ENCODE measurements at regions not wholly inside any gene's neighbourhood (a gene's known extent, or its start where the extent isn't known, plus 50 kb on each side); places are given as distances from the start of the nearest gene placed in this dataset.

GRCh38 chrX:114017086-114017485 lies 566.8 kb upstream of the HTR2C start:
- Histone ChIP-seq H4K5ac (ENCODE audit: insufficient read length, low read depth, low read length) (no peak overlapping the region), H4K20me1 (replicated peaks in 1 of 2; ENCODE audit: control insufficient read depth in 1 of 2, insufficient read depth in 2 of 2, low read length in 2 of 2) (no peaks in the 10 kb centered on the region), H3K27ac (ENCODE audit: low read depth, low read length) (no peak overlapping the region), H3K4ac (replicated peaks; ENCODE audit: insufficient read length, low read depth, low read length) (no peak overlapping the region), H3K79me2 (ENCODE audit: control insufficient read depth in 1 of 2, insufficient read depth in 2 of 2, low read length in 2 of 2) (no peaks in the 10 kb centered on the region), H3K36me3 (ENCODE audit: control insufficient read depth in 2 of 4, insufficient read depth in 4 of 4, low read length in 3 of 4) (no peaks in the 10 kb centered on the region), H2BK12ac (ENCODE audit: low read depth, low read length) (no peak overlapping the region), H4K8ac (ENCODE audit: extremely low read depth, insufficient read depth, low read length) (no peak overlapping the region), H3K14ac (ENCODE audit: insufficient read length) (no peak overlapping the region), H2BK5ac (ENCODE audit: low read depth, low read length) (no peak overlapping the region), H2BK20ac (ENCODE audit: low read length) (no peak overlapping the region), H3K18ac (ENCODE audit: extremely low read depth, low read length) (no peak overlapping the region), H3K79me1 (ENCODE audit: low read depth, low read length) (no peaks in the 10 kb centered on the region), H2BK120ac (replicated peaks; ENCODE audit: low read depth, low read length) (no peak overlapping the region), H4K91ac (replicated peaks; ENCODE audit: insufficient read length, low read length) (no peak overlapping the region), H3K23me2 (ENCODE audit: low read depth, low read length) (no peaks in the 10 kb centered on the region), H3K4me2 (ENCODE audit: insufficient read depth in 1 of 2, low read depth in 2 of 2, low read length in 2 of 2) (no peak overlapping the region), H2AFZ (ENCODE audit: low read length) (no peak overlapping the region), H3K9ac (replicated peaks in 1 of 4; ENCODE audit: extremely low read depth in 1 of 4, low read depth in 3 of 4, low read length in 3 of 4) (no peak overlapping the region), H3K9me3 (ENCODE audit: insufficient read depth in 2 of 2, low read depth in 1 of 2, low read length in 1 of 2) (no peaks in the 10 kb centered on the region), H3K23ac (ENCODE audit: insufficient read length) (no peak overlapping the region), H3K4me3 (ENCODE audit: extremely low read depth in 1 of 4, insufficient read depth in 2 of 4, low read depth in 3 of 4, low read length in 4 of 4) (no peak overlapping the region), H3K27me3 (replicated peaks in 1 of 4; ENCODE audit: control insufficient read depth in 3 of 4, extremely low read depth in 1 of 4, insufficient read depth in 3 of 4, low read length in 3 of 4) (no peaks in the 10 kb centered on the region), H3K56ac (replicated peaks; ENCODE audit: insufficient read length, low read depth, low read length) (no peak overlapping the region), H2BK15ac (ENCODE audit: low read length) (no peak overlapping the region), H3K4me1 (replicated peaks in 1 of 4; ENCODE audit: control insufficient read depth in 3 of 4, insufficient read depth in 4 of 4, low read length in 3 of 4) (peaks cover 0 to 3% (median 0%) of the 10 kb centered on the region in 4 experiments; a peak in 1 of 7 replicates), H2AK5ac (ENCODE audit: low read depth, low read length) (no peak overlapping the region)
- DNase-seq (ENCODE audit: low read depth in 1 of 2, low spot score in 2 of 2), result no peak
- WGBS, 2 experiments (ENCODE audit: extremely low coverage in 1 of 2, insufficient coverage in 1 of 2, insufficient read length in 1 of 2, insufficient replicate concordance in 2 of 2, low coverage in 1 of 2, low lambda C conversion rate in 2 of 2, missing lambda C conversion rate in 1 of 2), result 92% methylated on average over 2 of the region's 2 CpGs; no CpG with 5 or more reads in 1 of the 2 experiments
- ChIA-PET CTCF (ENCODE audit: partially characterized antibody) (no interaction called here), POLR2A (ENCODE audit: partially characterized antibody) (no interaction called here)
- no peak for FAIRE-seq
- TF ChIP-seq SIRT6 (IDR thresholded peaks at IDR 0.05; ENCODE audit: low read length) (no peak), BCL11A (IDR thresholded peaks at IDR 0.05; ENCODE audit: low read depth in 2 of 2, low read length in 2 of 2) (no peak), RFX5 (IDR thresholded peaks at IDR 0.05; ENCODE audit: borderline replicate concordance, low read depth, low read length) (no peak), CREB1 (IDR thresholded peaks at IDR 0.05) (no peak), YY1 (IDR thresholded peaks at IDR 0.05; ENCODE audit: low read depth, low read length) (no peak), NRF1 (IDR thresholded peaks at IDR 0.05; ENCODE audit: low read depth, low read length) (no peak), USF2 (IDR thresholded peaks at IDR 0.05; ENCODE audit: low read length) (no peak), SUZ12 (IDR thresholded peaks at IDR 0.05; ENCODE audit: low read length) (no peak)
